Stimulated activated CD4-positive, alpha-beta T cell treated with anti-CD3 and anti-CD28 coated beads, TNF-alpha, amount 100 ng/mL, for 24 hours (primary cell): ENCODE measurements at regions not wholly inside any gene's neighbourhood (a gene's known extent, or its start where the extent isn't known, plus 50 kb on each side); places are given as distances from the start of the nearest gene placed in this dataset.

Experiments used
- DNase-seq, 3 experiments: peaks; one replicate each; pipeline ENCODE4 v3.0.0-alpha.2; 2020; ENCODE audit warnings: low read depth in 3 of 3

DNA sequence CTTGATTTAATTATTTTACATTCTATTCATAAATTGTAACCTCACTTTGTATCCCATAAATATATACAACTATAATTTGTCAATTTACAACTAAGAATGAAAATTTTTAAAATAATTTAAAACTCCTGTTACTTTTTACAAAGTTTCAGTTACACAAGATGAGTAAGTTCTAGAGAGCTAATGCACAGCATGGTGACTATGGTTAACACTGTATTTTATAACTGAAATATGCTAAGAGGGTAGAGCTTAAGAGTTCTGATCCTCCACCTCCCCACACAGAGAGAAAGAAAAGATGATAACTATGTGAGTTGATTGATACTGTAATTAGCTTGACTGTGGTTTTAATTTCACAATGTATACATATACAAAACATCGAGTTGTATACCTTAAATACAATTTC is 412.5 kb upstream of the DDI1 start:
- no peak for DNase-seq

- DNase-seq, result no peak
These were observed 411.5 kb upstream of the DDI1 start for GRCh38 chr11:103624708-103625623.

GRCh38 chr11:103625624-103625965 is 410.8 kb upstream of the DDI1 start:
- DNase-seq, result no peak

- no peak for DNase-seq
These were observed 408.3 kb upstream of the DDI1 start for GRCh38 chr11:103628121-103628520.

- DNase-seq, result no peak
These were observed 404.6 kb upstream of the DDI1 start for GRCh38 chr11:103631841-103632240.

DNA sequence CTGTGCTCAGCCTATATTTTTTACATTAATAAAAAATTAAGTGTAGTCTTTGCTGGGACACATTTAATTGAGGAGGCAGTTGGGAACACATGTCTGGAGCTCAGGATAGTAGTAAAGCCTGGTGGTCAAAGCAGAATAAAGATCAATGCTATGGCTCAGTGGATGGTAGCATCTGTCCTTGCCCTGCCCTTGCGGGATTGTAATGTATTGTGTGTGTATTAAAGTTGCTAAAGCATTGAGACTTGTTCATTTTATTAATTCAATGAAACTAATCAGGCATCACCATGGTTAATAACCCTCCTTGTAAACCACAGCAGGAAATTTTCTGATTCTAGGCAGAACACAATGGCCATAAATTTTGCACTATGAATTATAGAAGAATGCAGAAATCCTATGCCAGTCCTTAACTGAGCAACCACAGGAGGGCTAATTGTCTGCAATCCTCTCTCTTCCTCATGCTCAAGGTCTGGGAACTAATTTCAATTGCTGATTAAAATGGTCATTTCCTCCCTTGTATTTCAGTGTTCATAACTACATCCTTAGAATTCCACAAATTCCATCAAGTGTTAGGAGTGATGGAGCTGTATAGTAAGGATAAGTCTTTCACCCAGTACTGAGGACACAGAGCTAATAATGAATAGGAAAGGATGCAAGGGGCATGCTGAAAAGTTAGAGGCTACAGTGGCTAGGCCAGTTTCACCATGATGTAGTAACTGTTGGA is 403.2 kb upstream of the DDI1 start:
- DNase-seq, result no peak

GRCh38 chr11:103633819-103634590 is 402.4 kb upstream of the DDI1 start:
- DNase-seq, result no peak

DNA sequence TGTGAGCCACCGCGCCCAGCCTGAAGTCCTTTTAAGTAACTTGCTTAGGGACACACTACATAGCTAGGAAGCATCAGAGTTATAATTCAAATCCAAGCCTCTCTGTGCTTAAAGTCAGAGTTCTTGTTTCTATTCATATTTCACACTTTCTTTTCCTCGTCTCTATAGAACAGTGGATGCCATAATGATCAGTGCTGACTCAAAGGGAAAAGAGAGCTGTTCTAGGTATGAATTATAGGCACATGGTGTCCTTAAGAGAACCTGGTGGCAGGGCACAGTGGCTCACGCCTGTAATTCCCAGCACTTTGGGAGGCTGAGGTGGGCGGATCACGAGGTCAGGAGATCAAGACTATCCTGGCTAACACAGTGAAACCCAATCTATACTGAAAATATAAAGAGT is 400.2 kb upstream of the DDI1 start:
- DNase-seq, result no peak

- DNase-seq, result no peak
These were observed 399.1 kb upstream of the DDI1 start for GRCh38 chr11:103637295-103637694.

- DNase-seq, result no peak
These were observed 398.6 kb upstream of the DDI1 start for GRCh38 chr11:103637831-103638230.

DNA sequence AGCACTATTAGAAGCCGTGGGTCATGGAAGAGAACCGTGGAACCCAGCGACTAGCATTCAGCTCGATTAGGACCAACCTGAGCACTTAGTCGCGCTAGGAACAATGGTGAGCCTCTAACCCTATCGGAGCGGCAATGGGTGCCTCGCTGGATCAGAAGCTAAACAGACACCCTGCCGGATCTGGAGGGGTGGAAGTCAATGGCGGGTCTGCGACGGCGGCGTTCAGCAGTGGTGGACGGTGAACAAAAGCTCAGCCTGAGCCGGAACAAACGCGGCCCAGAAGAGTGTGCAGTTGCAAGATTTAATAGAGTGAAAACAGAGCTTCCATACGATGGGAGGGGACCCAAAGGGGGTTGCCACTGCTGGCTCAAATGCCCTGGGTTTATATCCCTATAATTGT is 391.8 kb upstream of the DDI1 start:
- no peak for DNase-seq

DNA sequence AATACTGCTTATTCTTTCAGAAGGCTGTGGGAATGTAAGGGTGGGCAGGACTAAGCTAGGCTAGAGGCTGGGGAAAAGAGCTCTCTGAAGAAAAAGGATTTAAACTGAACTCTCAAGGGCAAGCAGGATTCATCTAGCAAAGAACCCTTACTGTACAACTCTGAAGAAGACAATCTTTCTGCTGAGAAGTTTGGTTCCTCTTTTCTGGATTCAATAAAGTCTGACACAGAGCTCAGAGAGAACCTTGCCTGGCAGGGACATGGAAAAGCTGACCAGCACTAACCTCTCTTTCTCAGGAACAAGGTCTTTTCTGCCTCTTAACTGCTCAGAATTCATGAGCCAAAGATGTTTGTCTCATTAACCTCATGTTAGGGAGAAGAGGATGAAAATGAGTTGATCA is 388.4 kb upstream of the DDI1 start:
- no peak for DNase-seq

DNA sequence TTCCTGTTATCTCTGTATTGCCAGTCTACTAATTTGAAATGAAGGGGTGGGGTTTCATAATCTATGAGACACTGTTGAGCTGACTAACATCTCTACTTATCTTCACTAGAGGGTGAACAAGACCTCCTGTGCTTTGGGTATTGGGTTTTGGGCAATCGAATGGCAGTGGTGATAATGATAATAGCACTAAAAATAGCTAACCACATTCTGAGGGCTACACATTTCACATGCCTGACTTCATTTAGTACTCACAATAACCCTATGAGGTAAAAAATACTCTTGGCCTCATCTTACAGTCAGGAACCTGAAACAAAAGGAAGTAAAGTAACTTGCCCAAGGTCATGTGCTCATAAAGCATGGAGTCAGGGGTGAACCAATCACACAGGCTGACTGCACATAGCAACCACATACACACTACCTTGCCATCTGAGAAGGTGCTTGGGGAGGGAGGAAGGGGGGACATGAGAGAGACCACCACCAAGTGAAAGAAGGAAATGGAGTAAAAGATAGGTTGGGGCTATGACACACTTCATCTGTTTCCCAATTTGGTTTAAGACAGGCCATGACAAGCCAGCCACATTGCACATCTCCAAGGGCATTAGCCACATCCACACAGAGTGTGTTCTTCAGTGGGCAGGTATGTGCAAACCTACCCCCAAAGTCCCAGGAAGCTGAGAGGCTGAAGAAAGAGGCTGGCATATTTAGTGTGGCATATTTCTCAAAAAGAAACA is 387.6 kb upstream of the DDI1 start:
- DNase-seq, result no peak

DNA sequence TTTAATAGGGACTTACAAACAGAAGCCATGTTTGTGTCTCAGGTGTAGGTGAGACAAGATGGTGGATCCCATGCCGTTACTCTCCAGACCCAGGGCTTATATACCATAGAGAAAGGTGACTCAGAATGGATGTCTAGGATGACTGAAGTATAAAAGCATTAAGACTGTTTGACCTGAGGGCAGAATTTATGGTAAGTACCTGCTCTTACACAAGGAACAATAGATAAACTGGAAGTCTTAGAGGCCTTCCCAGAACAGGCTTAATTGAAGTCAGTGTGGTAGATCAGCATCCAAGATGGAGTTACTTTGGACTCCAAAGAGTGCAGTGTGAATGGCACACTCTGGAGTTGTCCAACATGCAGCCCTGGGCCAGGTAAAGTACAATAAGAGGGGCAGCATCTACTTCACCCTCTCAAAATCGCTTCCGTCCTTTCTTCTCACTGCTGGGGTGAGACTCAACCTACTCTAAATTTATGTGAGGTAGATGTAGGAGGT is 387.0 kb upstream of the DDI1 start:
- no peak for DNase-seq

- no peak for DNase-seq
These were observed 386.1 kb upstream of the DDI1 start for GRCh38 chr11:103650330-103650729.

- DNase-seq, result no peak
These were observed 385.0 kb upstream of the DDI1 start for GRCh38 chr11:103651341-103651998.

GRCh38 chr11:103652013-103652412 is 384.4 kb upstream of the DDI1 start:
- no peak for DNase-seq

DNA sequence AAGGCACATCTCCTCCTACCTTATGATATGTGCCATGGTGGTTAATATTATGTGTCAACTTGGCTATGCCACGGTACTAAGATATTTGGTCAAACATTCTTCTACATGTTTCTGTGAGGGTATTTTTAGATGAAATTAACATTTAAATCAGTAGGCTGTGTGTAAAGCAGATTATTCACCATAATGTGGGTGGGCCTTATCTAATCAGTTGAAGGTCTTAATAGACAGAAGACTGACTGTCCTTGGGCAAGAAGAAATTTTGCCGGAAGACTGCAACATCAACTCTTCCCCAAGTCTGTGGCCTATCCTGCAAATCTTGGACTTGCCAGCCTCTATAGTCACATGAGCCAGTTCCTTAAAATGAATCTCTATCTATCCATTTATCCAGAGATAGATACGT is 380.1 kb upstream of the DDI1 start:
- no peak for DNase-seq

DNA sequence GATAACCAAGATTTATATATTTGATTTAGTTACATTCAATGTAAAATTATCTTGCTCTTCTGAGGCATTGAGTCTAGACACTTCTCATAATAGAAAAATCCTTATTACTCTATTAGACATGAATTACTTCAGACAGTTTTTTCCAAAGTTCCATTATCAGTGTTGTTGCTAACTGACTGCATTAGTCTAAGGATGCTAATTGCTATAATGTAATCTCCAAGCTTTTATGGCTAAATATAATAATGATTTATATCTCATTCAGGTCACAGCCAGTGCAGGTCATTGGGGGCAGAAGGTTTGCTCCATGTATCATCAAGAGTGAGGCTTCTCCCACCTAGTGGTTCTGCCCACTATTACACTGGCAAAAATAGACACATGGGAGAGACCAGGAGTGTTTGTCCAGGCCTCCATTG is 377.2 kb upstream of the DDI1 start:
- DNase-seq, result no peak

- DNase-seq, result no peak
These were observed 376.7 kb upstream of the DDI1 start for GRCh38 chr11:103659743-103660142.

DNA sequence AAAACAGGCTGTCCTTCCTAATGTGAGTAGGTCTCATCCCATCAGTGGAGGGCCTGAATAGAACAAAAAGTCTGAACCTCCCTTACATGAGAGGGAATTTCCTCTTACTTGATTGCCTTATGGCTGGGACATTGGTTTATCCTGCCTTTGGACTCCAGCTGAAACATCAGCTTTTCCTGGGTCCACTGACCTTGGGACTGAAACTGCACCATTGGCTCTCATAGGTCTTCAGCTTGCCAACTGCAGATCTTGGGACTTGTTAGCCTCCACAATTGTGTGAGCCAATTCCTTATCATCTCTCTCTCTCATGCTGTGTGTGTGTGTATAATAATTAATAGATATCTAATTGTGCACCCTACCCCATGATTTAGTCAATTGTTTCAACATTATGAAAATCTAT is 375.3 kb upstream of the DDI1 start:
- DNase-seq, result no peak
